GM12874 (cell line): ENCODE measurements at regions not wholly inside any gene's neighbourhood (a gene's known extent, or its start where the extent isn't known, plus 50 kb on each side); places are given as distances from the start of the nearest gene placed in this dataset.

Experiments used
- TF ChIP-seq, protein P1 (sequence below): IDR thresholded peaks from 2 replicates; pipeline ENCODE4 v1.5.1; 2011; ENCODE audit warnings: low read depth, mild to moderate bottlenecking, control low read depth, low read length, moderate library complexity; ENCODE audit not compliant: insufficient read depth

DNA sequence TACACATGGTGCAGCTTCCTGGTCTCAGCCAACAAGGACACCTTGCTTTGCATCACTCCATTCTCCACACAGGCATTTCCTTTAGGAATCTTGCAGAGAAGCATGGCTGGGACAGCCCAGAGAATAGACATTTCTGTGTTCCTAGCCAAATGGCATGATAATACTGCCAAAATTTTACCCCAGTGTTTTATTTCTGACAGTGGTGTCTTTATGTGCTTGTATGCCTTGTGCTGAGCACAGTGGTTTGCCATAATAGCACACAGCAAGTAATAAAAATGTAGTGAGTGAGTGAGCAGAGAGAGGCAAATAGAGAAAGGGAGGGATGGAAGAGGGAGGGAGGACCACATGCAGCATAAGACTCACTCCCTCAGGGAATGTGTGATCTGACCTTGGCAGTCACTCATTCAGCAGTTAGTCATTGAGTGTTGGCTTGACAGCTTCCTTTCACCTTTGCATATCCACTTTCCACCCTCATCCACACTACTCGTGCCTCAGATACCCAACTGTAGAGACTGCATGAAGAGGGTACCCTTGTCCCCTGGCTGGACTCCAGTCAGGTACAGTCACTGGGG lies 212.8 kb upstream of the CCDC196 start:
- TF ChIP-seq, protein P1, sequence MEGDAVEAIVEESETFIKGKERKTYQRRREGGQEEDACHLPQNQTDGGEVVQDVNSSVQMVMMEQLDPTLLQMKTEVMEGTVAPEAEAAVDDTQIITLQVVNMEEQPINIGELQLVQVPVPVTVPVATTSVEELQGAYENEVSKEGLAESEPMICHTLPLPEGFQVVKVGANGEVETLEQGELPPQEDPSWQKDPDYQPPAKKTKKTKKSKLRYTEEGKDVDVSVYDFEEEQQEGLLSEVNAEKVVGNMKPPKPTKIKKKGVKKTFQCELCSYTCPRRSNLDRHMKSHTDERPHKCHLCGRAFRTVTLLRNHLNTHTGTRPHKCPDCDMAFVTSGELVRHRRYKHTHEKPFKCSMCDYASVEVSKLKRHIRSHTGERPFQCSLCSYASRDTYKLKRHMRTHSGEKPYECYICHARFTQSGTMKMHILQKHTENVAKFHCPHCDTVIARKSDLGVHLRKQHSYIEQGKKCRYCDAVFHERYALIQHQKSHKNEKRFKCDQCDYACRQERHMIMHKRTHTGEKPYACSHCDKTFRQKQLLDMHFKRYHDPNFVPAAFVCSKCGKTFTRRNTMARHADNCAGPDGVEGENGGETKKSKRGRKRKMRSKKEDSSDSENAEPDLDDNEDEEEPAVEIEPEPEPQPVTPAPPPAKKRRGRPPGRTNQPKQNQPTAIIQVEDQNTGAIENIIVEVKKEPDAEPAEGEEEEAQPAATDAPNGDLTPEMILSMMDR: no peak

GRCh38 chr14:66281036-66281776 lies 205.0 kb upstream of the CCDC196 start:
- TF ChIP-seq, protein P1: no peak

DNA sequence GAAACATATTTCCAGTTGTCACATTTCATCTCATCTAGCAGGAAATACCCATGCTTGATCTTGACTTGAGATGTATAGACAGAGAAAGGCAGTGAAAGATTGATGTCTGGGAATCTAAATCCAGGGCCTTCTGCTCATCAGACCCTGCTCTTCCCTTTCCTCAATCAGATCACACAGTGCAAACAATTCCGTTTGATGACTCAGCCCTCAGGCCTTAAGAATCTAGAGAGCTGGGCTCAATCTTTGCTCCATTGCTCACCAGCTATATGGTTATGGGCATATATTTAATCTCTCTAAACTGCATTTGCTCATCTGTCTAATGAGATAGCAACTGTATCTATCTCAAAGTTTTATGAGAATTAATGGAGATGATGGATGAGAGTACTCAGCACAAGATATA lies 201.8 kb upstream of the CCDC196 start:
- TF ChIP-seq, protein P1: no peak

DNA sequence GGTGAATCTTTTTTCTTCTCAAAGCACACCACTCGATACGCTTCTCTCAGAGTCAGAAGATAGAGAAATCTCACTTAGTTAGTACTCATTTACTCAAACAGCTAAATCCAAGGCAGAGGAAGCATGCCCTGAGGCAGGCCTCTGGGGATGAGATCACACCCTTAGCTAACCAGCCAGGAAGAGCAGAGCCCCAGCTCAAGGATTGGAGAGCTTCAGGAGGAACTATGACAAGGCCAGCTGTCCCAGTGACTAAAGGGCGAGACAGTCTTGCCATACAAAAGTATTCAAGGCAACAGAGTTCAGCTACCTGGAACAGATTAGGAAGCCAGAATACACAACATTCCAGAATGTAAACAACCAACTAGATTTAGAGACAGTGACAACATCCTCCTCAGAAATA lies 197.7 kb upstream of the CCDC196 start:
- TF ChIP-seq, protein P1: no peak

GRCh38 chr14:66291756-66292155 lies 194.4 kb upstream of the CCDC196 start:
- TF ChIP-seq, protein P1: no peak

DNA sequence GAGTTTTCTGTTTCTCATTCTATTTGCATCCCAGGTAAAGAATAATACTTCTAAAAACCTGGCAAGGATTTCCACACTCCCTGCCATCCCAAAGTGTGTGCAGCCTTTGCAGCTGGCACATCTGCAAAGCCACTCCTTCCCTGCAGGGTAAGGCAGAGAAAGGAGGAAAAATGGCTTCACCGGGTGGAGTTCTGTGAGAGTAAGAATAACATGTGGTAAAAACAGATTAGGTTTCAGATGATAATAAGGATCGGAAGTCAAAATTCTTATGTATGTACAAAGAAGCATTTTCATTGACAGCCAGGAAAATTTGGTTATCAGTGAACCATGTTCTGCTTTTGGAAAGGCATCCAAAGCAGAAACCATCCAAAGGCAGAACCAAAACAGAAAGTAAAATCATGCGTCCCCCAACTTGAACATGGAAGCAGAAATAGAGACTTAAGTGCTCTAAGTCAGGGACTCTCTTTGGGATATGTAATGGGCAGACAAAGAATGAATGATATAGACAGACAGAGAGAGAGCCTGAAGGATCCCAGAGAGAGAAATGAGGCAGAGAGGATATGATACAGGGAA lies 192.6 kb upstream of the CCDC196 start:
- TF ChIP-seq, protein P1: no peak

DNA sequence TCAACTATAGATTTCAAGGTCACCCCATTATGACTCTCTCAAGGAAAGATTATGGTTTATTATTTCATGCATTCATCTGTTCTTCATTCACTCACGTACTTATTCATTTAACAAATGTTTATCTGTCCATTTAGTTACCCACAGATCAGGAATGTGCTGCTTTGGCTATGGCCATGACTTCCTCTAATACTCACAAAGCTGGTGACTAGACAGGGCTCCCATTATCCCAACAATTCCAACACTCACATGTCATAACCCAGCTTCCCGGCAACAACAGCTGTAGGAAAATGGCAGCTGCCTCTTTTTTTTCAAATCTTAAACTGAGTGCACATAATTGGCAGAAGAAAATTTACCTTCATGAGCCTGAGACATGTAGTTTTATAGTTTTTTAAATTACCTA lies 190.8 kb upstream of the CCDC196 start:
- TF ChIP-seq, protein P1: no peak
